ENCODE measurements at regions not wholly inside any gene's neighbourhood (a gene's known extent, or its start where the extent isn't known, plus 50 kb on each side); places are given as distances from the start of the nearest gene placed in this dataset.

DNA sequence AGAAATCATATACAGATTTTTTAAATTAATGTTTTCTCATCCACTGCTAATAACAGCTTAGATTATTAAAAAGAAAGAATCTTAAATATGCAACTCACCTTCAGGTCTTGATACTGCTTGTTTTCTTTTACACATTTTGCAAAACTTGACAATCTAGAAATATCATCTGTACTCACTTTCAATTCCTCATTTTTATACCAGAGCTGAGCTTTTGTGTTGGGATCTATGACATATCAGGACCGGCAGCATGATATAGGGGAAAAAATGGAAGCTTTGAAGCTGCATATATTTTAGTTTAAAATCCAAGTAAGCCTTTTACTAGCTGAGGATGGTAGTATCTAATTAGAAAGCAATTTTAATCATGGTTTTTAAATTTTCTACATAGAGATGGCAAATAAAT lies 75.7 kb upstream of the SMARCA2 start:
- Histone ChIP-seq H3K9ac (ENCODE audit: low read length) (no peak overlapping the region), H3K27me3 (ENCODE audit: insufficient read depth, low read length) (no peaks in the 10 kb centered on the region), H3K4me3 (ENCODE audit: low read depth, low read length, poor library complexity, severe bottlenecking) (no peak overlapping the region), H3K9me3 (ENCODE audit: low read length) (no peaks in the 10 kb centered on the region), H2AFZ (ENCODE audit: low read length) (no peak overlapping the region), H4K20me1 (ENCODE audit: insufficient read depth, low read length) (no peaks in the 10 kb centered on the region), H3K9me2 (ENCODE audit: low read depth, low read length) (no peaks in the 10 kb centered on the region), H3K27ac (ENCODE audit: low read depth, low read length, poor library complexity, severe bottlenecking) (no peak overlapping the region), H3K4me1 (ENCODE audit: insufficient read depth, low read length, severe bottlenecking) (no peaks in the 10 kb centered on the region), H3K4me2 (ENCODE audit: low read length) (no peak overlapping the region), H3K36me3 (ENCODE audit: insufficient read depth, low read length) (no peaks in the 10 kb centered on the region), H3F3A (ENCODE audit: insufficient read depth, low read length) (no peaks in the 10 kb centered on the region), H3K79me2 (ENCODE audit: insufficient read depth, low read length) (no peaks in the 10 kb centered on the region)
- no peak for TF ChIP-seq CTCF (IDR thresholded peaks at IDR 0.05; ENCODE audit: low read length)
- no peak for TF ChIP-seq EZH2 (IDR thresholded peaks at IDR 0.05; ENCODE audit: borderline replicate concordance, low read length)

DNA sequence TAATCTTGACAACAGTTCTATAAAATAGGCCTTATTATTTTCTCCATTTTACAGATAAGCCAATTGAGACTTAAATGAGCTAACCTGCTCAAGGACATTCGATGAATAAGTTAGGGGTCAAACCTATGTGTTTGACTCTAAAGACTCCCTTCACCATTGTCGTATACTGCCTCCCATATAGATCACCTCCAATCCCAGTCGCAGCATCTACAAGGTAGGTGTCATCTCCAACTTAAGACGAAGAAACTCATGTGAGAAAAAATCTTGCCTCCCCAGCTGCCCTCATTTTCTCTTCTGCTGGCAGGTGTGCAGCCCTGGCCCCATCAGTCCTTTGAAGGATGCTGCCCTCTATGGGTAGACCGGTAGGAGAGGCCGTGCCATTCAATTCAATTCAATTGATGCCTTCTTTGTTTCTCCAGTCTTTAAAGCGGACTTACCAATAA lies 75.2 kb upstream of the SMARCA2 start:
- Histone ChIP-seq H3K36me3 (ENCODE audit: insufficient read depth, low read length) (no peaks in the 10 kb centered on the region), H4K20me1 (ENCODE audit: insufficient read depth, low read length) (no peaks in the 10 kb centered on the region), H3K27me3 (ENCODE audit: insufficient read depth, low read length) (no peaks in the 10 kb centered on the region), H3K9me3 (ENCODE audit: low read length) (no peaks in the 10 kb centered on the region), H3K79me2 (ENCODE audit: insufficient read depth, low read length) (no peaks in the 10 kb centered on the region), H3K4me2 (ENCODE audit: low read length) (no peak overlapping the region), H3F3A (ENCODE audit: insufficient read depth, low read length) (no peaks in the 10 kb centered on the region), H2AFZ (ENCODE audit: low read length) (no peak overlapping the region), H3K27ac (ENCODE audit: low read depth, low read length, poor library complexity, severe bottlenecking) (no peak overlapping the region), H3K4me3 (ENCODE audit: low read depth, low read length, poor library complexity, severe bottlenecking) (no peak overlapping the region), H3K9ac (ENCODE audit: low read length) (no peak overlapping the region), H3K4me1 (ENCODE audit: insufficient read depth, low read length, severe bottlenecking) (no peaks in the 10 kb centered on the region), H3K9me2 (ENCODE audit: low read depth, low read length) (no peaks in the 10 kb centered on the region)
- no peak for TF ChIP-seq EZH2 (IDR thresholded peaks at IDR 0.05; ENCODE audit: borderline replicate concordance, low read length)
- TF ChIP-seq CTCF (IDR thresholded peaks at IDR 0.05; ENCODE audit: low read length) = peak; percentile 96

GRCh38 chr9:1941989-1942388 lies 73.2 kb upstream of the SMARCA2 start:
- TF ChIP-seq CTCF (IDR thresholded peaks at IDR 0.05; ENCODE audit: low read length) (no peak), EZH2 (IDR thresholded peaks at IDR 0.05; ENCODE audit: borderline replicate concordance, low read length) (no peak)
- Histone ChIP-seq H2AFZ (ENCODE audit: low read length) (no peak overlapping the region), H4K20me1 (ENCODE audit: insufficient read depth, low read length) (no peaks in the 10 kb centered on the region), H3F3A (ENCODE audit: insufficient read depth, low read length) (no peaks in the 10 kb centered on the region), H3K9me3 (ENCODE audit: low read length) (no peaks in the 10 kb centered on the region), H3K4me2 (ENCODE audit: low read length) (no peak overlapping the region), H3K27me3 (ENCODE audit: insufficient read depth, low read length) (no peaks in the 10 kb centered on the region), H3K9ac (ENCODE audit: low read length) (no peak overlapping the region), H3K79me2 (ENCODE audit: insufficient read depth, low read length) (no peaks in the 10 kb centered on the region), H3K4me3 (ENCODE audit: low read depth, low read length, poor library complexity, severe bottlenecking) (no peak overlapping the region), H3K4me1 (ENCODE audit: insufficient read depth, low read length, severe bottlenecking) (no peaks in the 10 kb centered on the region), H3K27ac (ENCODE audit: low read depth, low read length, poor library complexity, severe bottlenecking) (no peak overlapping the region), H3K9me2 (ENCODE audit: low read depth, low read length) (no peaks in the 10 kb centered on the region), H3K36me3 (ENCODE audit: insufficient read depth, low read length) (no peaks in the 10 kb centered on the region)

Data from OCI-LY1 (cell line).